DND-41 (cell line): ENCODE measurements at regions not wholly inside any gene's neighbourhood (a gene's known extent, or its start where the extent isn't known, plus 50 kb on each side); places are given as distances from the start of the nearest gene placed in this dataset.

Experiments
- ATAC-seq: fragments of 200-7000 bp; cut with Tn5 transposase; 3 replicates; pipeline ENCODE4 v1.9.1; 2021; ENCODE audit warnings: low read depth; ENCODE audit not compliant: insufficient read depth
- DNase-seq: peaks from one replicate; pipeline ENCODE4 v3.0.0-alpha.2; 2020
- H2AFZ ChIP-seq: 2 replicates; pipeline ENCODE4 v1.6.0; 2012; ENCODE audit warnings: low read depth, low read length
- H3K27ac ChIP-seq: 2 replicates; pipeline ENCODE4 v1.5.1; 2012; ENCODE audit warnings: low read length, inconsistent platforms
- H3K27me3 ChIP-seq: fragments of 200-600 bp; sonication (generic); 2 replicates; pipeline ENCODE4 v1.6.0; 2012; ENCODE audit warnings: low read length, mild to moderate bottlenecking, inconsistent platforms; ENCODE audit not compliant: insufficient read depth, poor library complexity
- H3K36me3 ChIP-seq: 2 replicates; pipeline ENCODE4 v1.5.1; 2012; ENCODE audit warnings: low read length, inconsistent platforms; ENCODE audit not compliant: insufficient read depth
- H3K4me1 ChIP-seq: 2 replicates; pipeline ENCODE4 v1.5.1; 2012; ENCODE audit warnings: mild to moderate bottlenecking, low read length; ENCODE audit not compliant: insufficient read depth
- H3K4me2 ChIP-seq: 2 replicates; pipeline ENCODE4 v1.6.0; 2012; ENCODE audit warnings: mild to moderate bottlenecking, moderate library complexity, low read length, inconsistent platforms; ENCODE audit not compliant: insufficient read depth
- H3K4me3 ChIP-seq, 2 experiments: fragments of 200-600 bp in 1 of 2; shearing (Covaris generic) in 1 of 2; 2 replicates each; pipeline ENCODE4 v1.5.1; 2012 to 2016; ENCODE audit warnings: inconsistent platforms in 2 of 2, low read length in 2 of 2, mild to moderate bottlenecking in 2 of 2, low read depth in 1 of 2, moderate library complexity in 1 of 2
- H3K79me2 ChIP-seq: 2 replicates; pipeline ENCODE4 v1.6.0; 2012; ENCODE audit warnings: low read length, inconsistent platforms; ENCODE audit not compliant: insufficient read depth
- H3K9ac ChIP-seq: 2 replicates; pipeline ENCODE4 v1.6.0; 2012; ENCODE audit warnings: low read depth, mild to moderate bottlenecking, inconsistent platforms, low read length, moderate library complexity
- H3K9me3 ChIP-seq: 2 replicates; pipeline ENCODE4 v1.5.1; 2012; ENCODE audit warnings: low read length, moderate library complexity, mild to moderate bottlenecking, inconsistent platforms; ENCODE audit not compliant: insufficient read depth, severe bottlenecking
- H4K20me1 ChIP-seq: 2 replicates; pipeline ENCODE4 v1.6.0; 2012; ENCODE audit warnings: low read length; ENCODE audit not compliant: insufficient read depth
- EZH2 ChIP-seq: IDR thresholded peaks from 3 replicates; pipeline ENCODE4 v1.6.1; 2012; ENCODE audit warnings: borderline replicate concordance, low read depth, mild to moderate bottlenecking, moderate library complexity, low read length, inconsistent platforms; ENCODE audit not compliant: severe bottlenecking
- TF ChIP-seq, protein P1 (sequence below): IDR thresholded peaks from 2 replicates; pipeline ENCODE4 v1.5.1; 2012; ENCODE audit warnings: borderline replicate concordance, low read length, moderate library complexity, mild to moderate bottlenecking; ENCODE audit not compliant: poor library complexity, severe bottlenecking; ENCODE audit errors: extremely low read depth

DNA sequence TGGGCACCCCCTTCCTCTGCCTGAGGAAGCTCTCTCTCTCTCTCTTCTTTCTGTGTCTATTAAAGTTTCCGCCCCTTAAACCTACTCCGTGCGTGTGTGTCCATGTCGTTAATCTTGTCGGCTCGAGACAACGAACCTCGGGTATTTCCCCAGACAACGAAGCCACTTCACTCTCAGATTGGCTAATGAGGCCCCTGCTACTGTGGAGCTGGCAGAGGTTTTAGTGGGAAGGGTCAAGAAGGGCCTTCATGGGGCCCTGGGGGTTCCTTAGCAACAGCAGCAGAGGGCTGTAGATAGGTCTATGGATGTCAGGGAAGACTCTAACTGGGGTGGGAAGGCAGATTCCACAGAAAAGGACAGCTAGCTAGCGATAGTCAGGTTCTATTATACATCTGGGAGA is 239.8 kb upstream of the RAB4A start:
- H3K4me1 ChIP-seq: peaks cover 18% of the 10 kb centered on the region
- no peak overlapping the region for H3K4me2 ChIP-seq
- H3K9ac ChIP-seq: no peak overlapping the region
- H3K79me2 ChIP-seq: no peaks in the 10 kb centered on the region
- H3K27me3 ChIP-seq: peaks cover 8% of the 10 kb centered on the region
- H4K20me1 ChIP-seq: no peaks in the 10 kb centered on the region
- ATAC-seq (no peak), DNase-seq (no peak)
- TF ChIP-seq, protein P1, sequence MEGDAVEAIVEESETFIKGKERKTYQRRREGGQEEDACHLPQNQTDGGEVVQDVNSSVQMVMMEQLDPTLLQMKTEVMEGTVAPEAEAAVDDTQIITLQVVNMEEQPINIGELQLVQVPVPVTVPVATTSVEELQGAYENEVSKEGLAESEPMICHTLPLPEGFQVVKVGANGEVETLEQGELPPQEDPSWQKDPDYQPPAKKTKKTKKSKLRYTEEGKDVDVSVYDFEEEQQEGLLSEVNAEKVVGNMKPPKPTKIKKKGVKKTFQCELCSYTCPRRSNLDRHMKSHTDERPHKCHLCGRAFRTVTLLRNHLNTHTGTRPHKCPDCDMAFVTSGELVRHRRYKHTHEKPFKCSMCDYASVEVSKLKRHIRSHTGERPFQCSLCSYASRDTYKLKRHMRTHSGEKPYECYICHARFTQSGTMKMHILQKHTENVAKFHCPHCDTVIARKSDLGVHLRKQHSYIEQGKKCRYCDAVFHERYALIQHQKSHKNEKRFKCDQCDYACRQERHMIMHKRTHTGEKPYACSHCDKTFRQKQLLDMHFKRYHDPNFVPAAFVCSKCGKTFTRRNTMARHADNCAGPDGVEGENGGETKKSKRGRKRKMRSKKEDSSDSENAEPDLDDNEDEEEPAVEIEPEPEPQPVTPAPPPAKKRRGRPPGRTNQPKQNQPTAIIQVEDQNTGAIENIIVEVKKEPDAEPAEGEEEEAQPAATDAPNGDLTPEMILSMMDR: no peak
- TF ChIP-seq EZH2: no peak
- no peaks in the 10 kb centered on the region for H3K36me3 ChIP-seq
- H2AFZ ChIP-seq: no peak overlapping the region
- H3K9me3 ChIP-seq: no peaks in the 10 kb centered on the region
- no peak overlapping the region for H3K27ac ChIP-seq
- H3K4me3 ChIP-seq: no peak overlapping the region

DNA sequence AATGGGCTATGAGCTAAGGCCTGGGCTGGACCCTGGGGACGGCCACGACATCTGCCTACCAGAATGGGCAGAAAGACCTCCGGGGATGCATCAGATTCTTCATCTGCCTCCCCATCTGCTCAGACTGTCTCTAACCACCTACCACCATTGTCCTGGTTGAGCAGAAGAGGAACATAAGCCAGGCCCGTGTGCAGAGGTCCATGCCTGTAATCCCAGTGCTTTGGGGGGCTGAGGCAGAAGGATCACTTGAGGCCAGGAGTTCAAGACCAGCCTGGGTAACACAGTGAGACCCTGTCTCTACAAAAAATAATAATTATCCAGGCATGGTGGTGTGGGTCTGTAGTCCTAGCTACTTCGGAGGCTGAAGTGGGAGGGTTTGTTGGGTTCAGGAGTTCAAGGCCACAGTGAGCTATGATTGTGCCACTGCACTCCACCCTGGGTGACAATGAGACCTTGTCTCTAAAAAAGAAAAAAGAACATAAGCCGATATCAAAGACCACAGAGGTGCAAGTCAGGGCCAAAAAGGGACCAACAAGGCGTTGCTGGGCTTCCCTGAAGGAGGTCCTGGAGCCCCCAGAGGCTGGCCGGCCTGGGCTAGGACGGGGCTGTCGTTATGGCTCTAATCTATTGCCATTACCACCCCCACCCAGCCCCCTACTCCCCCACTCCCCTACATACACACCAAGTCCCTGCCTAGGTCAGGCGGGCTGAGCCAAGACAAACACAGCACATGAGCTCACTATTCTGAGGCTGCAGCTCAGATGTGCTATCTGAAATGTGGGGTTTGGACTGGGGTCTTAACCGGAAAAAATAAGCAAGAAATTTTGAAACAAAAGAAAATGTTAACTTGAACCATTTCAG is 239.2 kb upstream of the RAB4A start:
- H3K79me2 ChIP-seq: no peaks in the 10 kb centered on the region
- no peaks in the 10 kb centered on the region for H3K9me3 ChIP-seq
- TF ChIP-seq, protein P1: no peak
- no peak for TF ChIP-seq EZH2
- H3K4me3 ChIP-seq: no peak overlapping the region
- H3K9ac ChIP-seq: no peak overlapping the region
- H4K20me1 ChIP-seq: no peaks in the 10 kb centered on the region
- peaks cover 18% of the 10 kb centered on the region for H3K4me1 ChIP-seq
- no peak for DNase-seq
- H3K4me2 ChIP-seq: no peak overlapping the region
- ATAC-seq: no peak
- H2AFZ ChIP-seq: no peak overlapping the region
- peaks cover 8% of the 10 kb centered on the region for H3K27me3 ChIP-seq
- H3K36me3 ChIP-seq: no peaks in the 10 kb centered on the region
- H3K27ac ChIP-seq: no peak overlapping the region

DNA sequence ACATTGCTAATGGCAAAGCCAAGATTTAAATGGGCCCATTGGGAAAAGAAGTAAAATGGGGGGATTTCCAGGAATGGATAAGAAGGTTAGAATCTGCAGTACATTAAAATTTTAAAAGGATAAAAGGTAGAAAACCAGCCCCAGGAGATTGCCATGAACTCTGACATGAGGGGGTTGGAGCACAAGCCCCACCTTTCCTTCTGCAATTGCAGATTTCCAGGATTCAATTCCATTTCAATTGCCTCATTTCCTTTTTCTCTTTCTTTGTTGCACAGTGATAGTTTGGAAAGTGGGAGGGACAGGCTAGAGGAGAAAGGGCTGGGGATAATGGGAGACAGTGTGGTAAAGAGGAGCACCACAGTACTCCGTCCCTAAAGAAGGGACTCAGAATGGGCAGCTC is 238.5 kb upstream of the RAB4A start:
- Histone ChIP-seq H3K27me3 (peaks cover 8% of the 10 kb centered on the region), H3K9ac (no peak overlapping the region)

More for the DNA sequence above, 238.5 kb upstream of the RAB4A start:
- no peaks in the 10 kb centered on the region for H4K20me1 ChIP-seq
- H3K9me3 ChIP-seq: no peaks in the 10 kb centered on the region
- H2AFZ ChIP-seq: no peak overlapping the region
- H3K36me3 ChIP-seq: no peaks in the 10 kb centered on the region
- TF ChIP-seq EZH2: no peak
- TF ChIP-seq, protein P1: no peak
- H3K4me2 ChIP-seq: no peak overlapping the region
- no peak overlapping the region for H3K27ac ChIP-seq
- DNase-seq: no peak
- H3K4me3 ChIP-seq: no peak overlapping the region
- H3K79me2 ChIP-seq: no peaks in the 10 kb centered on the region
- no peak for ATAC-seq
- peaks cover 12% of the 10 kb centered on the region for H3K4me1 ChIP-seq
